ELF-1 (cell line): ENCODE measurements at regions not wholly inside any gene's neighbourhood (a gene's known extent, or its start where the extent isn't known, plus 50 kb on each side); places are given as distances from the start of the nearest gene placed in this dataset.
A peak's percentile ranks its signal among the peaks of the same experiment; 100 is the strongest.

Source experiments
- DNase-seq: peaks from one replicate; pipeline ENCODE4 v3.0.0-alpha.2; 2016; ENCODE audit warnings: low read depth, low spot score

DNA sequence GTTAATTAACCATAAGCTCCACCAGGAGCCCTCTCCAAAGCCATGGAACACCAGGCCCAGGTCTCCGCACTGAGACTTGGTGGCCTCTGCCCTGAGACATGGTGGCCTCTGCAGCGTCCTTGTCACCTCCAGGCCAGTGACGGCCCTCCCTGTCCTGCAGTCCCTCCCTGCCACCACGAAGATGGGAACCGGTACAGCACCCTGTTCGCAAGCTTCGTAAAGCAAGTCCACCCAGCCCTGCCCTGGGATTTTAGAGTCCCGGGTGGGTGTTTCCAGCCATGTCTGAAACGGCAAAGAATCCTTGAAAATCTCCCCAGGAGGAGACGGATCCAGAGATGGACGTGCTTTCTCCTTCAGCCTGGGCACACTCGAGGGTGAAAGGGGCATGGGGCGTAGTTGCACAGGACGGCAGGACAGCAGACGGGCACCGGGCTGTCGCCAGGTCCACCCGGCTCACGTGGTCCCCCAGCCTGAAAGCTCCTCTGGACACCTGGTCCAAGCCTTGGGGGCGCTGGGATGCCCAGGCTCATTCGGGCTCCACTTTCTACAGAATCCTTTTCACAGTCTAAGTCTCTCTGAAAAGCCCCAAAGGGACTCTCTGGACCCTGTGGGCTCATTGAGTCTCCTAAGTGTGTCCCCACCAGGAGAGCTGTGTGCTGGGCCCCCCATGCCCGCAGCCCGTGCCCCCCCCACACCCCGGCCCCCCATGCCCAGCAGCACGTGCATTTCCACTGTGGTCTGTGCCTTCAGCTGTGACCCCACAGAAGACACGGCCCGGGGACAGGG lies 456.2 kb downstream of the BRD1 start:
- no peak for DNase-seq

DNA sequence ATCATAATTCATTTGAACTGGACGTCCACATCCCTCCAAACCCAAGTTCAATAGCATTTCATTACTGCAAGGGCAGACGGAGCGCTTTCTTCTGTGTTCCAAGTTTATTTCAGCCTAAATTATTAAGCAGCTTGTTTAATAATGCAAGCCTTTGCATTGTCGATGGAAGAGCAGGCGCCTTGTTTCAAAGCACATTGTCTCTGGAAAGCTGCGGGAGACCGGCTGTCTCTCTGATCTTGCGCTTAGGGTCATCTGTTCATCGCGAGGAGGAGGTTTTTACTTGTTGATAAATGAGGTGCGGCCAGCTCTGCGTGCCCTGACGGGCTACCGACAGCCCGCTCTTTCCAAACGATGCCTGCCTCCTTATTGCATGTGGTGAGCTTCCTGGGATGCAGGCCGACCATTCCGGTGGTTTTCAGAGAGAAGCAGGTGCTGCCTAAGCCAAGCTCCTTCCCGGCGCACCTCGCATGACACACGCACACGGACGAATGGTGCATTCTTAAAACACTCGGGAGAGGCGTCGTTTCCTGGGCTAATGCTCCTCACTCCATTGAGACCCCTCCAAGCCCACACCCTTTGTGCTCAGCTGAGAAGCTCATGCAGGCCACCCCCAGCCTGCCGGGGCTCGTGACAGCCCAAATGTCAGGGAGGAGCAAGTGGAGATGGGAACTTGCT lies 456.9 kb downstream of the BRD1 start:
- no peak for DNase-seq

DNA sequence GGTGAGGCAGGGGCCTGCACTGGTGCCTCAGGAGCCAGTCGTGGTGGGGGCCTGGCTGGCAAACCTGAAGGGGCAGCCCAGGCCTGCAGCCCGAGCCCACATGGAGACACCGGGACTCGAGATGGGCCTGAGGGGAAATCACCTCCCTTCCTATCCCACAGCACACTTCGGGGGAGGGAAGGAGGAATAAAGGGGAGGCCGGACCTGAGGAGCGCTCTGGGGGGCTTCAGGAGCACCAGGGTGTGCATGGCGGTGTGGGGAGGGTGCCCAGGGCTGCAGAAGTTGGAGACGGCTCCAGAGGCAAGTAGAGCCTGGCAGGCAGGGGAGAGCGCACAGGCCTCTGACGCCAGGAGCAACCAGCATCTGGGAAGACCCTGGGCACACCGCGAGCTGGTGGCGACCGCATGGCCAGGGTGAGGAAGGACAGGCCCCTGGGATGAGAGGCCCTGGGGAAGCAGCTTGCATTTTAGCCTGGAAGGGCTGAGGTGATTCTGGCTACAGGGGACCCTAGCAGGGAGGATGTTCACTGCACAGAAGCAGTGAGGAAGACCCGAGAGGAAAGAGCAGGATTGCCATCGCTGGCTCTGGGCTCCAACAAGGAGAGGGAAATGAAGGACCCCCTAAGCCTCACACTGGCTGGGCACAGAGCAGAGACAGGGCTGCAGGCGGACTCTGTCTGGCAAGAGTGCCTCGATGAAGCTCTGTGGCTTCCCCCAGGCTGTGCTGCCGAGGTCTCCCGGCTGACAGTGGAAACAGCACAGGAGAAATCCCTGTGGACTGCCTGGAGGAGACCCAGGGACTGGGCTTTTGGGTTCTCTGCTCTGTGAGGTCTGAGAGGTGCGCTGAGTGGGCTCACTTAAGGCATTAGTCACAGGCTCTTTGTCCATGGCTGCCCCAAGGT lies 457.7 kb downstream of the BRD1 start:
- no peak for DNase-seq

DNA sequence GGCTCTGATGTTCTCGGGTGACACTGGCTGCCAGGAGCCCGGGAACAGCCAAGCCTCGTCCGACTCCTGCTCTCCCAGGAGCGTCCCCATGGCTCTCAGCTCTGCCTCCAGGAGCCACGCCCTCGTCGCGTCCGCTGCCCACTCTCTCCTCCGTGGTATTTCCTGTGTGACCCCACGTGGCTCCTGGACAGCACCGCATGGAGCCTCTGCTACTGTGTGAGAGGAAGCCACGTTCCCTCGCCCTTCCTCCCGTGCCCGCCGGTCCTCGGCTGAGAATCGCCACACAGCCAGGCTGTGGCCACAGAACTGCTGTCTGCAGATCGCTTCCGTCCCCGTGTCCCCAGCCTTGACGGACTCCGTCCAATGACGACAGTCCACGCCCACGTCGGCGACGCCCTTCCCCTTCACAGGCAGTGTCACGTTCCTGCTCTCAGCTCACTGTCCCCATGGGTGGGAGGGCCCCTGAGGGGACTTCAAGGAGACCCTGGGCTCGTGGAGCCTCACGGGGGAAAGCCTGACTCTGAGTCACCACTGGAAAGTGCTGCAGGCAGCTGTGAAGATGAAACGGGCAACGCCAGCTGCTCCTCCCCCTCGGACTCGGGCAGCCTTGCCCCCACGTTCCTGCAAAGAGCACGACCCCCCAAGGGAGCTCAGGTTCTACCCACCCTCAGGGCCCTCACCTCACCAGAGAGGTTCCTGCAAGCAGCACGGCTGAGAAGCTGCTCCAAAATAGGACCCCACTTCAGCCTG lies 458.5 kb downstream of the BRD1 start:
- DNase-seq = no peak

DNA sequence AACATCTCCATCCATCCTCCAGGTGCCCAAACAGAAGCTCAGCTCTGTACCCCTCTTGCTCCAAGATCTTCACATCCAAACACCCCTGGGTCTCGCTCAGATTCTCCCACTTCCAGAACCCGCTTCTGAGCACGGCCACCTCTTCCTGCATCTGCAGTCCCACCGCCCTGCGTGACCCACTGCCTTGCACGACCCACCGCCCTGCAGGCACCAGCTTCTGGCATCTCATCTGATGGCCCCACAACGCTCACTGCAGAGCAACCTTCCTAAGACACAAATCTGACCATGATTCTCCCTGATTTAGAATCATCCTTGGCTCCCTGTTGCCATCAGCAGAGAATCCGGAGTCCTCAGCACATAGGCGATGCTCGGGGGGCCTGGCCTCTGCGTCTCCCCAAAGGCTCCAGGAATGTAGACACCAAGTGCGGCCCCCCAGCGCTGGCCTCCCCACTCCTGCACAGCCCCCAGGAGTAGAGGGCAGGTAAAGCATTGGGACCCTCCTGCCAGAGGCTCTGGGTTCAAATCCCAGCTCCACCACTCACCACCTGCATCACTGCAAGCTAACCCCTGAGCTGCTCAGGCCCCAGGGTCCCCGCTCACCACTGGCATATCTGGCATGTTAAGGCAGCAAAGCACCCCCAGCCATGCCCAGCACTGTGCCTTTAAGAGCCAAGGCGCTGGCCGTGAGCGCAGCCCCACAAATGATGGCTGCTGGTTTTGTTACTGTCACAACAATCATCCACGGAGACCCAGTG lies 459.3 kb downstream of the BRD1 start:
- DNase-seq = no peak

DNA sequence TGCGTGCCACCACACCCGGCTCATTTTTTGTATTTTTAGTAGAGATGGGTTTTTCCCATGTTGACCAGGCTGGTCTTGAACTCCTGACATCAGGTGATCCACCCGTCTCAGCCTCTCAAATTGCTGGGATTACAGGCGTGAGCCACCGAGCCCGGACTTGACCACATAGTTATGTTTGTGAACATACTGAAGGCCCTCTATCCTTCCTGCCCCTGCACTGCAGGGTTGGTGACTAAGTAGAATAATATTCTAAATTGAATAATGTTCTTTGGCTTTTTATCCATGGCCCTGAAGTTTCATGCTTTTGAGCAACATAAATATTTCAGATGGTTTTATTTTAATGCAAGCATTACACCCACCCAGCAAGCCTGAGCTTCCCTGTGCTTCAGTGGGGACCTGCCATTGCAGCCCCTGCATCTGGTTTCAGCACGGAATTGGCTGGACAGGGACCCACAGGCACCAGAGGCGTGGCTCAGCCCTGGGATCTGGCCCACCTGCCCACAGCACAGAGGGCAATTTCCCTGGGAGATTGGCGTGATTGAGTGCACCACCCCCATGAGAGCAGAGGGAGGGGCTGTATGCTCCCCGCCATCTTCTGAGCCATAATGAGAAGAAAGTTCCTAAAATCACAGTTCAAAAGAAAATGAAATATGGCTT lies 460.5 kb downstream of the BRD1 start:
- no peak for DNase-seq

DNA sequence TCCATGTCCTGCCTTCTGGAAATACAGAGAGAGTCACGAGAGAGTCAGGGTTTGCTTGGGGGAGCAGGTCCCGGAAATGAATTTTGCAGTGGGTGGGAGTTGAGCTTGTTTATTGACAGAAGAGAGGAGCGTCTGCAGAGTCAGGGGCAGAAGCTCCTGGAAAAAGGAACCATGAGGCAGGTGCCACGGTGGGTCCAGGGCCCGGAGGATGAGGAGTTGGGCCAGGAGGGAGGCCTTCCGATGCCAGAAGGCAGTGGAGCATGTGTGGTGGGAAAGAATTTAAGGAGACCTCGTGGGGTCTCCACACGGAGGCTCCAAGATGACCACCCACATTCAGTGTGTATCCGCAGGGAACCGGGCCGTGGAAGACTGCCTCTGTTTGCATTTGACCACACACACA lies 461.2 kb downstream of the BRD1 start:
- DNase-seq = no peak

DNA sequence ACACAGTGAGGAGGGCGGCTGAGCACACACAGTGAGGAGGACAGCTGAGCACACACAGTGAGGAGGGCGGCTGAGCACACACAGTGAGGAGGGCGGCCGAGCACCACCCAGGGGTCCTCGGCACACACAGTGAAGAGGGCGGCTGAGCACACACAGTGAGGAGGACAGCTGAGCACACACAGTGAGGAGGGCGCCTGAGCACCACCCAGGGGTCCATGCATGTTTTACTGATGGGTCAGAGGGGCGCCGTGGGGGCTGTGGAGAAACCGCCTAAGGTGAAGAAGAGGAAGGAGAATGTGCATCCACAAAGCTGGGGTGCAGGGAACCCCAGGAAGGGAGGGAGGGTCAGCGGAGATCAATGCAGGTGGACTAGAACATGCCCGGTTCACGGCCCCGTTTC lies 461.8 kb downstream of the BRD1 start:
- DNase-seq = no peak

DNA sequence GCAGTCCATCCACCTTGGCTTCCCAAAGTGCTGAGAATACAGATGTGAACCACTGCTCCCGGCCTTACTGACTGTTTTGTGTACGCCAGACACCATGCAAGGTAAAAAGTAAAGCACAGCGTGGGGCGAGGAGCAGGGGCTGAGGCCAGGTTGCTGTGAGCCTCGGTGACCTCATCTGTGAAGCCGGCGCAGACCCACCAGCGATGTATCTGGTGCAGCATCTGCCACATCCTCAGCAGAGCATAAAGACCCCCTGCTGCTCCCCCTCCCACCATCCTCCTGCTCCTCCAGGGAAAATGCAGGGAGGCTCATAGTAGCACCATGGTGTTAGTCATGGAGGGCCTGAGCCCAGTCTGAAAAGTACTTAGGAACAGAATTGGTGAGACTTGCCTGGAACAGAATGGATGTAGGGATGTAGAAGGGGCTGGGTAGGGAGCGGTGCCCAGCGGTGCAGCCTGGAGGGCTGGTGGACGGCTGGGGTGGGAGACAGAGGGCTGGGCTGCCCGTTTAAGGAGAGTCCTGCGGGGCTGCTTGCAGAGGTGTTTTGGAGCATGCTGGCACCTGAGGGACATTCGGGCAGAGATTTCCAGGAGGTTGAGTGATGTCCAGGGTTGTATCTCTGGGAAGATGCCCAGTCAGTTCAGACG lies 462.4 kb downstream of the BRD1 start:
- DNase-seq = peak; percentile 40

DNA sequence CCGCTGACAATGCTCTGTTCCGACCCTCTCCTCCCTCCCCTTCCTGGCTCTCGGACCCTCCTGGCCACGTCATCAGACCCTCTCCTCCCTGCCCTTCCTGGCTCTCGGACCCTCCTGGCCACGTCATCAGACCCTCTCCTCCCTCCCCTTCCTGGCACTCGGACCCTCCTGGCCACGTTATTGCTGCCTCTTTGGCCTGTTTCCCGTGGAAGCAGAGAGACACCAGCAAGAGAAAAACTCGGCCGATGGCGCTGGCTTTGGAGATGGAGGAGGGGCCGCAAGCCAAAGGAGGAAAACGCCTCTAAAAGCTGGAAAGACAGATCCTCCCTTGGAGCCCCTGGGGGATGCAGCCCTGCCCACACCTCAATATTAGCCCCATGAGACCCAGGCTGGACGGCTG lies 463.3 kb downstream of the BRD1 start:
- DNase-seq = no peak

DNA sequence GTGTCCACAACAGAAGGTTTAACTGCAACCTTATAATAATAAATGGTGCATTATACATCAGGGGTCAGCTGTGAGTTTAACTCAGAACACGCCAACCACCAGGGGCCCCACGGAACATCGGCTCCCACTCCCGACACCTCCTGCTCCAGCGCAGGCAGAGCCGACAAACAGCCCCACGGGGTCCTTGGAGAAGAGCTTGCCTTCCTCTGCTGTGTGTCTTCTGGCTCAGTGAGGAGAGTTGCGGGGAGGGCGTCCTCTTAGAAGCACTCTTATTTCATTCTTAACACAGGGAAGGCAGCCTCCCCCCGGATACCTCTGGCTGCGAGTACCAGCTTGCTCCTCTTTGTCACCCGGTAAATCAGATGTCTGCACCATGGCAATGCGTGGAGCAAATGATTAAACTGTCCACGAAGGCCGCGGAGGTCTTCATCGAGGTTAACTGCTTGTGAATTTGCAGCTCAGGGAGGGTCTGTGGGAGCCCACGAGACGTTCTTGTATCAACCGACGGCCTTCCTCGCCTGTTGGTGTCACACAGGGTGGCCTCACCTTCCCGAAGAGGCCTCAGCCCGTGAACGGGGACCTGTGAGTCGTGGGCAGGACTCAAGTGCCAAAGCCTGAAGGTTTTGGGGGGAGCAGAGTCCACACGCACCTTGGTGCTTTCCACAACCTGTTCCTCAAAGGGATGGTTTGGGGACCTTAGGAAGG lies 464.0 kb downstream of the BRD1 start:
- DNase-seq = no peak

DNA sequence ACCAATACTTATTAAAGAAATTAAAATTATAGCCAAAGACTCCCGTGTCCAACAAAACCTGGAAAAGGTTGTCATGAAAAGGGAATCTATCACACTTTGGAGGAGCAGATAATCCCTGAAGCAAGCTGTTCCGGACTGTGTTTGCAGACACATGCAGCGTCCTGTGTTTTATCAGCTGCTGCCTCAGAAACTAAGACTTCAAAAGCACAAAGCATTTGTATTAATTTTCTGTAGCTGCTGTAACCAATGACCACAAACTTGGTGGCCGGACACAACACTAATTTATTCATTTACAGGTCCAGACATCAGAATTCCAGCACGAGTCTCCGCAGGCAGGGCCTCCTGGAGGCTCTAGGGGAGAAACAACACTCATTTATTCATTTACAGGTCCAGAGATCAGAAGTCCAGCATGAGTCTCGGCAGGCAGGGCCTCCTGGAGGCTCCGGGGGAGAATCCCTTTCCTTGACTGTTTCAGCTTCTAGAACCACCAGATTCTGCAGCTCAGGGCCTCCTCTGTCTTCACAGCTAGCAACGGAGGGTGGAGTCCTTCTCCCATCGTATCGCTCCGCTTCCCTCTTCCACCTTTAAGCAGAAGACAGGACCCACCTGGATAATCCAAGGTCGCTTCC lies 465.3 kb downstream of the BRD1 start:
- DNase-seq = no peak

DNA sequence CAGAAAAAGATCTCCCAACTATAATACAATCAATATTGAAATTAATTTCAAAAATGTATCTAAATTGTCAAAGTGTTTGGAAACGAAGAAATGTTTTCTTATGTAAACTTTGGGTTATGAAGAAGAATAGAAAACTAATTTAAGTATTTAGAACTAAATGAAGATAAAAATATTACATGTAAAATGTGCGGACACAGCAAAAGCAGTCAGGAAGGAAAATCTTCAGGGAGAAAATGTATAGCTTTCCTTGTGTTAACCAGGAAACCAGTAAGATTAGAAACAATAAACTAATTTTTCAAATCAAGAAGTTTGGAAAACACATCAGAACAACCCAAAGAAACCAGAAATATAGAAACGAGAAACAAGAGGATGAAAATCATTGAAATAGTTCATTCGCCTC lies 466.5 kb downstream of the BRD1 start:
- no peak for DNase-seq

DNA sequence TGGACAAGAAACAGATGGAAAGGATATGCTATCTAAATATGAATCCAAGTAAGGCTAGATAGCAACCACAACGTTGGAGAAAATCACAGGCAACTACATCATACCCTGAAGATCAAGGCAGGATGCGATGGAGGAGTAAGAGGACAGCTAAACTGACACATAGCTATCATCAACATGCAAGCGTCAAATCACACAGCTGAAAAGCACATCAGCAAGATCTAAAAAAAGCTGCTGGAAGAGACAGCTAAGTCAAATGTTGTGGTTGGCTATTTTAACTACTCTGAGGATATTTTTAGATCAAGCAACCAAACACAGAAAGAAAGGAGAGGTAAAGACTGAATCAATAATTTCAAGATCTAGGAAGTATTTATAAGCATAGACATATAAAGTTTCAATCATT lies 466.9 kb downstream of the BRD1 start:
- no peak for DNase-seq

DNA sequence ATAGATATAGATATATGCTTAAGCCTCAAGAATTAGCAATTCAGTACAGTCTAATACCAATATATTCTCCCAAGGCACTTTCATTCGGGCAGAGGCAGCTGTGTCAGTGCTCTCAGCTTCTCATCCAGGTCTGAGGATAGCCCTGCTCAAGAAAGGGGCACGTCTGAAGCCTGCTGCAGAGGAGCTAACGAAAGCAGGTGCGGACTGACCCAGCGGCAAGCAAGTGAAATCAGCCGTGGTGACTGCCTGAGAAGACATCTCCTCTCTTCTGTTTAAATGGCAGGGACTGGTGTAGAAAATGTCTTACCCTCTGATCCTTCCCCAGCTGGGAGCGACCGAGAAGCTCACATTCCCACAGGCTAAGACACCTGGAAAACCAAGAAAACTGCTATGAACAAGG lies 468.6 kb downstream of the BRD1 start:
- no peak for DNase-seq

DNA sequence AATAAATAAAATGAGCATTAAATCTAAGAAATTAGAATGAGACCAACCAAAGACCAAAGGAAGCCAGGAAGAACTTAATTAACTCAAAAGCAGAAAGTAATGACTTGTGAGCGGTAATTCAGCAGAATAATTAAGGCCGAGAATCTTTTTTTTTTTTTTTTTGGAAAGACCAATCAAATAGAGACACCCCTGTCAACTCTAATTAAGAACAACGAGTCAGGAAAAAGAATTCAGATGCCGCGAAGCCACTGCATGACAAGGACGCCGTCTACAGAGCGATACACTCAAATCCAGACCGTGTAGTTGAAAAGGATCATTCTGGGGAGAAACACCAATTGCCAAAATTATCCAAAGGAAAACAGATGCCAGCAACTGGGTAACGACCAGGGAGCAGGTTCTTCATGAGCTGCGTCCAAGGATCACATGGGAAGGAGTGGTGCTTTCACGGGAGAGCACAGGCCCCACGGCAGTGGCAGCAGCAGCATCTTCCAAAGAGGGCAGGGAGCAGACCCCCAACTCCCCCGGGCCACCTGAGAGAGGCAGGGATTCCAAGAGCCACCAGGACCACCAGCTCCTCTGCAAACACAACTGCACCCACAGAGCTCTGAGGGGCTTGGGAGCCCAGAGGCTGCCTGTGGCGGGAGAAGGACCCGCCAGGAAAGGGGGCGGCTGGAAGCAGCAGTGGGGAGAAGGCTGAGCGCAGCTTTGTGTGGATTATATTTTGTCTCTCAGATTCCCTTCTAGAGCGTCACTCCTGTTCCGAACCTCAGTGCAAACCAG lies 469.8 kb downstream of the BRD1 start:
- no peak for DNase-seq

DNA sequence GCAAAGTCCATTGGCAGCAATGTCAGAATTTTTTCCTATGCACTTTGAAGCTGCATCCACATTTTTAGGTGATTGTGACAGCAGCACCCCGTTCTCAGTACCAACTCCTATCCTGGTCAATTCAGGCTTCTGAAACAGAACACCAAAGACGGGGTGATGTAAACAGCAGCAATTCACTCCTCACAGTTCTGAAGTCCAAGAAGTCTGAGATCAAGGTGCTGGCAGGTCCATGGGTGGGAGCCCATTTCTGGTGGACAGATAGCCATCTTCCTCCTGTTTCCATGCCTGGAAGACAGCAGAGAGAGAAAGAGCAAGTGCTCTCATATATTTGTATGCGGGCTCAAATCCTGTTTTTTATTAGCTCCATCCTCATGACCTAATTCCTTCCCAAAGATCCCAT lies 471.2 kb downstream of the BRD1 start:
- DNase-seq = no peak
